ENCODE measurements at regions not wholly inside any gene's neighbourhood (a gene's known extent, or its start where the extent isn't known, plus 50 kb on each side); places are given as distances from the start of the nearest gene placed in this dataset.

- Histone ChIP-seq H3K36me3 (replicated peaks in 1 of 2; ENCODE audit: control insufficient read depth in 1 of 2, insufficient read depth in 2 of 2, low read length in 2 of 2) (no peaks in the 10 kb centered on the region), H3K4me2 (ENCODE audit: low read depth, low read length) (peak overlapping the region; percentile 74), H4K20me1 (ENCODE audit: insufficient read depth, low read length) (no peaks in the 10 kb centered on the region), H3K9ac (ENCODE audit: insufficient read depth, low read depth, low read length) (peak overlapping the region; percentile 43; the same call in 1 of the 2 replicates), H3K9me3 (ENCODE audit: low read length) (no peaks in the 10 kb centered on the region), H3K4me1 (ENCODE audit: insufficient read depth, low read length) (peaks cover 75% of the 10 kb centered on the region), H2AFZ (ENCODE audit: low read length) (no peak overlapping the region), H3K27ac (ENCODE audit: extremely low read length, insufficient read depth, low read length) (peak overlapping the region; percentile 72), H3K79me2 (ENCODE audit: insufficient read depth, low read length) (peaks cover 2% of the 10 kb centered on the region), H3K4me3 (replicated peaks in 1 of 3; ENCODE audit: insufficient read depth in 1 of 3, low read depth in 2 of 3, low read length in 3 of 3) (peak overlapping the region in 2 of 3 experiments; percentile 18 to 23; a peak in 2 of 6 replicates), H3K27me3 (ENCODE audit: control insufficient read depth in 1 of 2, insufficient read depth in 2 of 2, low read length in 2 of 2) (no peaks in the 10 kb centered on the region)
- ChIA-PET CTCF (ENCODE audit: low intra/inter-chr PET ratio, low total read pairs) (no interaction called here), POLR2A (interaction anchor here (1.0 to 4.2 kb wide), 5 partner anchors 19 to 70 kb away, joined by 4 to 34 read pairs (median 18); partner anchors contain the start of gene ERRFI1)
- in situ Hi-C loops (cut with HindIII; ENCODE audit: extremely low pct_ligation_motif_present, low pct_unique_long_range_greater_than_20kb) (no loop called here), intact Hi-C loops (cut with micrococcal nuclease; ENCODE audit: unreplicated experiment) (loop anchor here (10.0 kb wide), 1 partner anchor 52 kb away; no protein-coding TSS in a partner anchor)
- 5% methylated on average over 12 of the region's 12 CpGs for WGBS (ENCODE audit: low lambda C conversion rate)
- BruUV-seq (replicated peaks): TSS peak; percentile 42
- ATAC-seq (peak; percentile 45; the same call in 2 of the 3 replicates), DNase-seq (ENCODE audit: low spot score) (no peak), FAIRE-seq (peak; percentile 61)
- TF ChIP-seq, protein P1, sequence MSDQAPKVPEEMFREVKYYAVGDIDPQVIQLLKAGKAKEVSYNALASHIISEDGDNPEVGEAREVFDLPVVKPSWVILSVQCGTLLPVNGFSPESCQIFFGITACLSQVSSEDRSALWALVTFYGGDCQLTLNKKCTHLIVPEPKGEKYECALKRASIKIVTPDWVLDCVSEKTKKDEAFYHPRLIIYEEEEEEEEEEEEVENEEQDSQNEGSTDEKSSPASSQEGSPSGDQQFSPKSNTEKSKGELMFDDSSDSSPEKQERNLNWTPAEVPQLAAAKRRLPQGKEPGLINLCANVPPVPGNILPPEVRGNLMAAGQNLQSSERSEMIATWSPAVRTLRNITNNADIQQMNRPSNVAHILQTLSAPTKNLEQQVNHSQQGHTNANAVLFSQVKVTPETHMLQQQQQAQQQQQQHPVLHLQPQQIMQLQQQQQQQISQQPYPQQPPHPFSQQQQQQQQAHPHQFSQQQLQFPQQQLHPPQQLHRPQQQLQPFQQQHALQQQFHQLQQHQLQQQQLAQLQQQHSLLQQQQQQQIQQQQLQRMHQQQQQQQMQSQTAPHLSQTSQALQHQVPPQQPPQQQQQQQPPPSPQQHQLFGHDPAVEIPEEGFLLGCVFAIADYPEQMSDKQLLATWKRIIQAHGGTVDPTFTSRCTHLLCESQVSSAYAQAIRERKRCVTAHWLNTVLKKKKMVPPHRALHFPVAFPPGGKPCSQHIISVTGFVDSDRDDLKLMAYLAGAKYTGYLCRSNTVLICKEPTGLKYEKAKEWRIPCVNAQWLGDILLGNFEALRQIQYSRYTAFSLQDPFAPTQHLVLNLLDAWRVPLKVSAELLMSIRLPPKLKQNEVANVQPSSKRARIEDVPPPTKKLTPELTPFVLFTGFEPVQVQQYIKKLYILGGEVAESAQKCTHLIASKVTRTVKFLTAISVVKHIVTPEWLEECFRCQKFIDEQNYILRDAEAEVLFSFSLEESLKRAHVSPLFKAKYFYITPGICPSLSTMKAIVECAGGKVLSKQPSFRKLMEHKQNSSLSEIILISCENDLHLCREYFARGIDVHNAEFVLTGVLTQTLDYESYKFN (CRISPR knock-in tag; conservative IDR thresholded peaks at IDR 0.05): peak; percentile 32; the same call in 1 of the 2 replicates
- TF ChIP-seq ZSCAN29 (CRISPR knock-in tag; conservative IDR thresholded peaks at IDR 0.05): 0 out of 2 replicates have a peak, but pooled peaks have one; percentile 15
- TF ChIP-seq NCOR1 (IDR thresholded peaks at IDR 0.05; ENCODE audit: borderline replicate concordance, low read length): peak; percentile 18; the same call in 1 of the 2 replicates
- peak; percentile 34; the same call in 1 of the 2 replicates for TF ChIP-seq GFI1 (CRISPR knock-in tag; IDR thresholded peaks at IDR 0.05; ENCODE audit: borderline replicate concordance)
- peak; percentile 64 for TF ChIP-seq GATAD2A (CRISPR knock-in tag; IDR thresholded peaks at IDR 0.05)
- TF ChIP-seq CREB1 (IDR thresholded peaks at IDR 0.05): no peak
- peak; percentile 28; the same call in 1 of the 2 replicates for TF ChIP-seq CREB1 (CRISPR knock-in tag; IDR thresholded peaks at IDR 0.05)
- TF ChIP-seq CREM (IDR thresholded peaks at IDR 0.05): 0 out of 2 replicates have a peak, but pooled peaks have one; percentile 15
- TF ChIP-seq CREM (CRISPR knock-in tag; IDR thresholded peaks at IDR 0.05): no peak
- TF ChIP-seq, protein P2, sequence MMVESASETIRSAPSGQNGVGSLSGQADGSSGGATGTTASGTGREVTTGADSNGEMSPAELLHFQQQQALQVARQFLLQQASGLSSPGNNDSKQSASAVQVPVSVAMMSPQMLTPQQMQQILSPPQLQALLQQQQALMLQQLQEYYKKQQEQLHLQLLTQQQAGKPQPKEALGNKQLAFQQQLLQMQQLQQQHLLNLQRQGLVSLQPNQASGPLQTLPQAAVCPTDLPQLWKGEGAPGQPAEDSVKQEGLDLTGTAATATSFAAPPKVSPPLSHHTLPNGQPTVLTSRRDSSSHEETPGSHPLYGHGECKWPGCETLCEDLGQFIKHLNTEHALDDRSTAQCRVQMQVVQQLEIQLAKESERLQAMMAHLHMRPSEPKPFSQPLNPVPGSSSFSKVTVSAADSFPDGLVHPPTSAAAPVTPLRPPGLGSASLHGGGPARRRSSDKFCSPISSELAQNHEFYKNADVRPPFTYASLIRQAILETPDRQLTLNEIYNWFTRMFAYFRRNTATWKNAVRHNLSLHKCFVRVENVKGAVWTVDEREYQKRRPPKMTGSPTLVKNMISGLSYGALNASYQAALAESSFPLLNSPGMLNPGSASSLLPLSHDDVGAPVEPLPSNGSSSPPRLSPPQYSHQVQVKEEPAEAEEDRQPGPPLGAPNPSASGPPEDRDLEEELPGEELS (CRISPR knock-in tag; IDR thresholded peaks at IDR 0.05): 0 out of 2 replicates have a peak, but pooled peaks have one; percentile 10
- peak; percentile 54; the same call in 1 of the 2 replicates for TF ChIP-seq PHF21A (CRISPR knock-in tag; IDR thresholded peaks at IDR 0.05)
- TF ChIP-seq BCL6 (CRISPR knock-in tag; IDR thresholded peaks at IDR 0.05): peak; percentile 45; the same call in 1 of the 2 replicates
- TF ChIP-seq, protein P3, sequence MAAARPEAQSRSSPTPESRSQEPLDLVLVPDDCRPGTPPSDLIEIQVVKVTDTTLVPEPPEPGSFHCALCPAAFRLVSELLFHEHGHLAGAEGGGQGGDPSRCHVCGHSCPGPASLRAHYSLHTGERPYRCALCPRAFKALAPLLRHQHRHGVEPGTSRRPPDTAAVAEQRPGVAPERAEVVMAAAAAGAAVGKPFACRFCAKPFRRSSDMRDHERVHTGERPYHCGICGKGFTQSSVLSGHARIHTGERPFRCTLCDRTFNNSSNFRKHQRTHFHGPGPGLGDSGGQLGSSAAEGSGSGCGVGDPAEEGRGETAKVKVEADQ (CRISPR knock-in tag; IDR thresholded peaks at IDR 0.05; ENCODE audit: borderline replicate concordance): no peak
- peak; percentile 11; the same call in 1 of the 2 replicates for TF ChIP-seq SOX5 (CRISPR knock-in tag; IDR thresholded peaks at IDR 0.05; ENCODE audit: borderline replicate concordance)
Measured at GRCh38 chr1:8096105-8097011, 70.2 kb upstream of the ERRFI1 start.
